ENCODE measurements at regions not wholly inside any gene's neighbourhood (a gene's known extent, or its start where the extent isn't known, plus 50 kb on each side); places are given as distances from the start of the nearest gene placed in this dataset.

DNA sequence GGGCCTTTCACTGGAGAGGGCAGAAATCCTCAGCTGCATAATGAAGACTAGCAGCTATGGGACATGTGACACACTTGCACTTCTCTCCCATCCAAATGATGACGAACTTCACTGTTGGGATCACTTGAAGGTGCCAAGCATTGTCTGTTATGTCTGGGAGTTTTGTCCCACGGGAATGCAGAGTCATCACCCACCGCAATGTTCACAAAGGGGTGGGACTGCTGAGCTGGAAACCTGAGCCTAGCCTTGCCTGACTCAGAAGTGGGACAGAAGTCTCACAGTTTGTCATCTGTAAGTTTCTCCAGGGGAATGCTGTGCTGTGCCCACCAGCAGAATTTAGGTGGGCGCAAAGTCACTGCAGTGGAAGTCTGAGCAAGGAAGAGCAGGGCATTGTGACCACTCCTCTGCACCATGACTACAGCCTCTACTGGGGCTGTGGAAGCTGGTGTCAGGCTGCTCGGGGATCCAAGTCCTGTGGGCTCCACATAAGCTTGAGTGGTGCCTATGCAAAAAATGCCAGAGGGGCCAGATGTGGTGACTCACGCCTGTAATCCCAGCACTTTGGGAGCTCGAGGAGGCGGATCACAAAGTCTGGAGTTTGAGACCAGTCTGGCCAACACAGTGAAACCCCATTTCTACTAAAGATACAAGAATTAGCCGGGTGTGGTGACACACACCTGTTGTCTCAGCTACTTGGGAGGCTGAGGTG is 472.0 kb upstream of the CNTNAP2 start:
- TF ChIP-seq, protein P1, sequence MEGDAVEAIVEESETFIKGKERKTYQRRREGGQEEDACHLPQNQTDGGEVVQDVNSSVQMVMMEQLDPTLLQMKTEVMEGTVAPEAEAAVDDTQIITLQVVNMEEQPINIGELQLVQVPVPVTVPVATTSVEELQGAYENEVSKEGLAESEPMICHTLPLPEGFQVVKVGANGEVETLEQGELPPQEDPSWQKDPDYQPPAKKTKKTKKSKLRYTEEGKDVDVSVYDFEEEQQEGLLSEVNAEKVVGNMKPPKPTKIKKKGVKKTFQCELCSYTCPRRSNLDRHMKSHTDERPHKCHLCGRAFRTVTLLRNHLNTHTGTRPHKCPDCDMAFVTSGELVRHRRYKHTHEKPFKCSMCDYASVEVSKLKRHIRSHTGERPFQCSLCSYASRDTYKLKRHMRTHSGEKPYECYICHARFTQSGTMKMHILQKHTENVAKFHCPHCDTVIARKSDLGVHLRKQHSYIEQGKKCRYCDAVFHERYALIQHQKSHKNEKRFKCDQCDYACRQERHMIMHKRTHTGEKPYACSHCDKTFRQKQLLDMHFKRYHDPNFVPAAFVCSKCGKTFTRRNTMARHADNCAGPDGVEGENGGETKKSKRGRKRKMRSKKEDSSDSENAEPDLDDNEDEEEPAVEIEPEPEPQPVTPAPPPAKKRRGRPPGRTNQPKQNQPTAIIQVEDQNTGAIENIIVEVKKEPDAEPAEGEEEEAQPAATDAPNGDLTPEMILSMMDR (conservative IDR thresholded peaks at IDR 0.05; ENCODE audit: low read length), result no peak
- TF ChIP-seq EZH2phosphoT487 (IDR thresholded peaks at IDR 0.05; ENCODE audit: borderline replicate concordance, low read depth, low read length), result no peak

All from OCI-LY7 (cell line).